A549 (cell line): ENCODE measurements at regions not wholly inside any gene's neighbourhood (a gene's known extent, or its start where the extent isn't known, plus 50 kb on each side); places are given as distances from the start of the nearest gene placed in this dataset.

ENCODE experiments used
- ATAC-seq, 2 experiments: fragments of 200-7000 bp in 1 of 2; fragments of >200 bp in 1 of 2; cut with Nextera tagmentation in 1 of 2; cut with Tn5 transposase in 1 of 2; 3 replicates each; pipeline versions ENCODE4 v1.8.0 to v1.9.1; 2018 to 2020; ENCODE audit warnings: mild to moderate bottlenecking in 1 of 2, moderate library complexity in 1 of 2
- CTCF ChIA-PET: fragments of 300-600 bp; sonication (Branson Sonifier 250); formaldehyde crosslinking; extraction: SDS; loops from one replicate; lab custom pipeline; 2021; ENCODE audit warnings: antibody characterized with exemption, inconsistent platforms; lab: Yijun Ruan, JAX
- POLR2A ChIA-PET: fragments of 350-600 bp; formaldehyde crosslinking; extraction: SDS; loops from one replicate; lab custom pipeline; 2021; ENCODE audit warnings: antibody characterized with exemption, inconsistent platforms; lab: Yijun Ruan, JAX
- DNase-seq, 2 experiments: peaks; one replicate each; pipeline versions ENCODE4 v3.0.0 to v3.0.0-alpha.2; 2011 to 2016; ENCODE audit warnings: low read depth in 1 of 2, low spot score in 1 of 2
- FAIRE-seq: peaks from 2 replicates; lab custom pipeline; 2011; peaks lifted over from hg19 to GRCh38; lab: Jason Lieb, UNC
- H3K27ac ChIP-seq, 2 experiments: fragments of >200 bp; sonication (Bioruptor Twin); formaldehyde crosslinking; 3 replicates each; pipeline ENCODE4 v1.5.1; 2016 to 2017
- H3K4me1 ChIP-seq: fragments of >200 bp; sonication (Bioruptor Twin); formaldehyde crosslinking; 3 replicates; pipeline ENCODE4 v1.6.1; 2016
- H3K4me2 ChIP-seq: fragments of >200 bp; sonication (Bioruptor Twin); formaldehyde crosslinking; 3 replicates; pipeline ENCODE4 v1.6.1; 2016
- H3K4me3 ChIP-seq: fragments of >200 bp; sonication (Bioruptor Twin); formaldehyde crosslinking; 3 replicates; pipeline ENCODE4 v1.5.1; 2016
- H3K9me3 ChIP-seq: fragments of >200 bp; sonication (Bioruptor Twin); formaldehyde crosslinking; 3 replicates; pipeline ENCODE4 v1.6.1; 2016
- ATOH8 ChIP-seq: fragments of 250-450 bp; sonication (Bioruptor Pico); IDR thresholded peaks from 2 replicates; pipeline ENCODE4 v1.5.0; 2020; ENCODE audit warnings: low read depth, mild to moderate bottlenecking, moderate library complexity
- CBX2 ChIP-seq: fragments of 200-600 bp; sonication (generic); IDR thresholded peaks from 2 replicates; pipeline ENCODE4 v1.6.1; 2016; ENCODE audit warnings: low read depth, mild to moderate bottlenecking, borderline replicate concordance
- CBX8 ChIP-seq: fragments of 200-600 bp; sonication (generic); IDR thresholded peaks from 2 replicates; pipeline ENCODE4 v1.6.1; 2016
- E2F6 ChIP-seq: IDR thresholded peaks from 2 replicates; pipeline ENCODE4 v1.6.1; 2012; ENCODE audit warnings: low read depth, borderline replicate concordance
- EHMT2 ChIP-seq: fragments of 200-600 bp; sonication (generic); IDR thresholded peaks from 2 replicates; pipeline ENCODE4 v1.6.1; 2016; ENCODE audit warnings: antibody characterized with exemption, low read depth, mild to moderate bottlenecking, moderate library complexity
- ELK1 ChIP-seq: fragments of 150-350 bp; IDR thresholded peaks from 2 replicates; pipeline ENCODE4 v1.6.1; 2014; ENCODE audit warnings: low read depth, mild to moderate bottlenecking, low read length
- EP300 ChIP-seq, 2 experiments: fragments of >200 bp; sonication (Bioruptor Twin); formaldehyde crosslinking; IDR thresholded peaks; 2 replicates in 1 of 2; 3 replicates in 1 of 2; pipeline ENCODE4 v1.6.1; 2016 to 2017
- ESRRA ChIP-seq: fragments of 150-350 bp; IDR thresholded peaks from 2 replicates; pipeline ENCODE4 v1.6.1; 2014; ENCODE audit warnings: mild to moderate bottlenecking, low read length, borderline replicate concordance
- FOSL2 ChIP-seq, 2 experiments: fragments of 450-650 bp in 1 of 2; fragments of >200 bp in 1 of 2; sonication (Bioruptor Twin) in 1 of 2; formaldehyde crosslinking; IDR thresholded peaks; 2 replicates each; pipeline versions ENCODE4 v1.5.0 to v1.6.1; 2016 to 2020; ENCODE audit warnings: mild to moderate bottlenecking in 1 of 2, moderate library complexity in 1 of 2
- FOXS1 ChIP-seq: fragments of 250-450 bp; sonication (Bioruptor Pico); IDR thresholded peaks from 2 replicates; pipeline ENCODE4 v1.5.0; 2020; ENCODE audit warnings: mild to moderate bottlenecking, moderate library complexity
- HDAC2 ChIP-seq: fragments of 200-600 bp; sonication (generic); IDR thresholded peaks from 2 replicates; pipeline ENCODE4 v1.6.1; 2016
- HES2 ChIP-seq: fragments of >200 bp; sonication (Bioruptor Twin); formaldehyde crosslinking; IDR thresholded peaks from 2 replicates; pipeline ENCODE4 v1.6.1; 2016
- HEYL ChIP-seq: fragments of 250-450 bp; sonication (Bioruptor Pico); IDR thresholded peaks from 2 replicates; pipeline ENCODE4 v1.8.0; 2021; ENCODE audit warnings: mild to moderate bottlenecking, moderate library complexity
- HMGXB4 ChIP-seq: fragments of 250-450 bp; sonication (Bioruptor Pico); IDR thresholded peaks from 2 replicates; pipeline ENCODE4 v1.5.0; 2021; ENCODE audit warnings: mild to moderate bottlenecking, moderate library complexity, borderline replicate concordance
- HOXB13 ChIP-seq: fragments of 250-450 bp; sonication (Bioruptor Pico); IDR thresholded peaks from 2 replicates; pipeline ENCODE4 v1.5.0; 2020; ENCODE audit warnings: low read depth, mild to moderate bottlenecking, moderate library complexity
- HOXB5 ChIP-seq: fragments of 250-450 bp; sonication (Bioruptor Pico); IDR thresholded peaks from 2 replicates; pipeline ENCODE4 v1.5.0; 2020; ENCODE audit warnings: mild to moderate bottlenecking, moderate library complexity
- KDM1A ChIP-seq: fragments of 200-600 bp; sonication (generic); IDR thresholded peaks from 2 replicates; pipeline ENCODE4 v1.6.1; 2016; ENCODE audit warnings: low read depth, mild to moderate bottlenecking
- MAFK ChIP-seq: fragments of 450-650 bp; IDR thresholded peaks from 2 replicates; pipeline ENCODE4 v1.6.1; 2014; ENCODE audit not compliant: partially characterized antibody
- MAX ChIP-seq: IDR thresholded peaks from 2 replicates; pipeline ENCODE4 v1.6.1; 2012
- MAZ ChIP-seq: fragments of 150-350 bp; IDR thresholded peaks from 2 replicates; pipeline ENCODE4 v1.6.1; 2014; ENCODE audit warnings: antibody characterized with exemption, low read depth, low read length, borderline replicate concordance
- NFE2L2 ChIP-seq: fragments of 150-350 bp; conservative IDR thresholded peaks from 2 replicates; pipeline ENCODE4 v1.6.1; 2014; ENCODE audit warnings: low read length
- NR3C1 ChIP-seq: fragments of >200 bp; sonication (Bioruptor Twin); formaldehyde crosslinking; IDR thresholded peaks from 3 replicates; pipeline ENCODE4 v1.6.1; 2017
- PHF8 ChIP-seq: fragments of 200-600 bp; sonication (generic); IDR thresholded peaks from 2 replicates; pipeline ENCODE4 v1.6.1; 2016; ENCODE audit warnings: low read depth, mild to moderate bottlenecking, antibody characterized with exemption, moderate library complexity, borderline replicate concordance
- POLR2AphosphoS2 ChIP-seq: conservative IDR thresholded peaks from 2 replicates; pipeline ENCODE4 v1.6.1; 2012; ENCODE audit warnings: low read length, improper control_type of control experiment, inconsistent platforms
- RARB ChIP-seq: fragments of 250-450 bp; sonication (Bioruptor Pico); IDR thresholded peaks from 2 replicates; pipeline ENCODE4 v1.8.0; 2021; ENCODE audit warnings: mild to moderate bottlenecking, moderate library complexity
- RCOR1 ChIP-seq: fragments of 150-350 bp; IDR thresholded peaks from 2 replicates; pipeline ENCODE4 v1.6.1; 2014; ENCODE audit warnings: antibody characterized with exemption, low read length, low read depth
- RNF2 ChIP-seq: fragments of 200-600 bp; sonication (generic); IDR thresholded peaks from 2 replicates; pipeline ENCODE4 v1.6.1; 2016; ENCODE audit warnings: low read depth, mild to moderate bottlenecking, antibody characterized with exemption, moderate library complexity, borderline replicate concordance
- SMC3 ChIP-seq: fragments of >200 bp; sonication (Bioruptor Twin); formaldehyde crosslinking; IDR thresholded peaks from 3 replicates; pipeline ENCODE4 v1.6.1; 2018; ENCODE audit warnings: inconsistent platforms
- TP53 ChIP-seq: fragments of 250-450 bp; sonication (Bioruptor Pico); IDR thresholded peaks from 2 replicates; pipeline ENCODE4 v1.5.0; 2021; ENCODE audit warnings: mild to moderate bottlenecking, moderate library complexity
- ZNF302 ChIP-seq: fragments of 250-450 bp; sonication (Bioruptor Pico); IDR thresholded peaks from 2 replicates; pipeline ENCODE4 v1.9.0; 2021; ENCODE audit warnings: inconsistent platforms, mild to moderate bottlenecking, moderate library complexity
- ZSCAN20 ChIP-seq: fragments of 250-450 bp; sonication (Bioruptor Pico); IDR thresholded peaks from 2 replicates; pipeline ENCODE4 v1.8.0; 2022; ENCODE audit warnings: mild to moderate bottlenecking, moderate library complexity

GRCh38 chrX:20506739-20507138, 240.0 kb upstream of the RPS6KA3 start:
- POLR2A ChIA-PET: no interaction called here
- no peak for DNase-seq
- Histone ChIP-seq H3K9me3 (no peaks in the 10 kb centered on the region), H3K27ac (no peak overlapping the region), H3K4me3 (no peak overlapping the region), H3K4me2 (no peak overlapping the region)
- CTCF ChIA-PET: no interaction called here
- ATAC-seq: no peak
- TF ChIP-seq TP53 (CRISPR knock-in tag) (no peak), CBX2 (no peak), HOXB5 (no peak), FOXS1 (CRISPR knock-in tag) (no peak), ATOH8 (CRISPR knock-in tag) (no peak), ELK1 (no peak), HES2 (no peak), NR3C1 (no peak), SMC3 (no peak), POLR2AphosphoS2 (no peak), ZSCAN20 (no peak), FOSL2 (IDR thresholded peaks at IDR 0.05) (no peak), FOSL2 (CRISPR knock-in tag; IDR thresholded peaks at IDR 0.05) (no peak), MAFK (no peak), RNF2 (no peak), EHMT2 (no peak), HOXB13 (CRISPR knock-in tag) (no peak), RCOR1 (no peak), E2F6 (no peak), CBX8 (no peak), HEYL (CRISPR knock-in tag) (no peak)
- TF ChIP-seq, all 56 proteins: peak for 0
- no peaks in the 10 kb centered on the region for H3K4me1 ChIP-seq
- peak; percentile 13 for FAIRE-seq

- H3K4me2 ChIP-seq: no peak overlapping the region
- no peak for ATAC-seq
- H3K4me3 ChIP-seq: no peak overlapping the region
- no peak for DNase-seq
- CTCF ChIA-PET: no interaction called here
- H3K4me1 ChIP-seq: no peaks in the 10 kb centered on the region
- H3K27ac ChIP-seq: no peak overlapping the region
- FAIRE-seq: peak; percentile 46
- no peak for TF ChIP-seq HOXB5
- no peak for TF ChIP-seq FOSL2 (IDR thresholded peaks at IDR 0.05)
- no peak for TF ChIP-seq FOSL2 (CRISPR knock-in tag; IDR thresholded peaks at IDR 0.05)
- TF ChIP-seq HDAC2: no peak
- TF ChIP-seq HEYL (CRISPR knock-in tag): no peak
- TF ChIP-seq KDM1A: no peak
- TF ChIP-seq RARB: no peak
- TF ChIP-seq CBX2: no peak
- no peak for TF ChIP-seq SMC3
- no peak for TF ChIP-seq NFE2L2
- no peak for TF ChIP-seq HMGXB4
- TF ChIP-seq ELK1: no peak
- no peak for TF ChIP-seq MAFK
- no peak for TF ChIP-seq MAZ
- no peak for TF ChIP-seq MAX
- no peak for TF ChIP-seq PHF8
- TF ChIP-seq ATOH8 (CRISPR knock-in tag): no peak
- no peak for TF ChIP-seq ESRRA
- TF ChIP-seq ZNF302: no peak
- TF ChIP-seq EP300 (IDR thresholded peaks at IDR 0.05): no peak
- no peak for TF ChIP-seq HES2
- H3K9me3 ChIP-seq: no peaks in the 10 kb centered on the region
- POLR2A ChIA-PET: no interaction called here
Observed at GRCh38 chrX:20500949-20501348, 234.2 kb upstream of the RPS6KA3 start.
